ENCODE measurements at regions not wholly inside any gene's neighbourhood (a gene's known extent, or its start where the extent isn't known, plus 50 kb on each side); places are given as distances from the start of the nearest gene placed in this dataset.
"Not testable (repeated sequence)": the region's sequence is repeated elsewhere in the genome, so short reads cannot be mapped to it uniquely, and the experiment has no call there.

GRCh38 chr2:91422102-91422501, 2730.6 kb downstream of the RPIA start:
- peaks cover 0 to 11% of the 10 kb centered on the region in 2 donors for H3K9me3 ChIP-seq
- intact Hi-C loops (cut with DNase I; ENCODE audit: low total_unique reads); DNase-seq; in situ Hi-C loops (cut with MboI; ENCODE audit: low pct_ligation_motif_present in 1 of 4, low pct_unique_long_range_greater_than_20kb in 1 of 4, low sequenced_read_pairs in 3 of 4); H3K4me3 ChIP-seq; H3K27me3 ChIP-seq; H3K36me3 ChIP-seq; H3K27ac ChIP-seq; H3K4me1 ChIP-seq: not testable (repeated sequence)
- WGBS, 2 donors (ENCODE audit: low coverage in 1 of 2): 82 to 84% methylated on average over 19 of the region's 19 CpGs

- H3K27me3 ChIP-seq; intact Hi-C loops (cut with DNase I; ENCODE audit: low total_unique reads); H3K4me1 ChIP-seq; H3K9me3 ChIP-seq; H3K4me3 ChIP-seq; DNase-seq; H3K36me3 ChIP-seq; H3K27ac ChIP-seq; in situ Hi-C loops (cut with MboI; ENCODE audit: low pct_ligation_motif_present in 1 of 4, low pct_unique_long_range_greater_than_20kb in 1 of 4, low sequenced_read_pairs in 3 of 4): not testable (repeated sequence)
- WGBS, 2 donors (ENCODE audit: low coverage in 1 of 2): 41 to 67% methylated on average over 1 of the region's 1 CpG
These were observed 2735.7 kb downstream of the RPIA start for GRCh38 chr2:91427148-91427547.

DNA sequence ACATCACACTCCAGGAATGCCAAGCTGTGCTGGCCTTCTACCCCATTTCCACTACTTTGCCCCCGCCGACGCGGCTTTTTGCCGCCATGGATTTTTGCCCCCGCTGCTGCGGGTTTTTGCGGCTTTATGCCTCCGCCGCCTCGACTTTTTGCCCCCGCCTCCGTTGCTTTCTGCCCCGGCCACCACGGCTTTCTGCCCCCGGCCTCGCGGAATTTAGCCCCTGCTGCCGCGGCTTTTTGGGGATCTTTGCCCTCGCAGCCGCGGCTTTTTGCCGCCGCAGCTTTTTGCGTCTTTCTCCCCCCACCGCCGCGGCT, 2750.4 kb downstream of the RPIA start:
- WGBS, 2 donors (ENCODE audit: low coverage in 1 of 2): 21 to 24% methylated on average over 29 of the region's 29 CpGs
- H3K4me3 ChIP-seq: peak overlapping the region in 3 of 4 donors; percentile 5 to 48 (median 18)
- in situ Hi-C loops (cut with MboI; ENCODE audit: low pct_ligation_motif_present in 1 of 4, low pct_unique_long_range_greater_than_20kb in 1 of 4, low sequenced_read_pairs in 3 of 4); H3K27ac ChIP-seq; intact Hi-C loops (cut with DNase I; ENCODE audit: low total_unique reads); DNase-seq; H3K9me3 ChIP-seq; H3K36me3 ChIP-seq: not testable (repeated sequence)
- H3K27me3 ChIP-seq: peaks cover 50% of the 10 kb centered on the region
- peaks cover 6 to 14% (median 13%) of the 10 kb centered on the region in 4 donors for H3K4me1 ChIP-seq

DNA sequence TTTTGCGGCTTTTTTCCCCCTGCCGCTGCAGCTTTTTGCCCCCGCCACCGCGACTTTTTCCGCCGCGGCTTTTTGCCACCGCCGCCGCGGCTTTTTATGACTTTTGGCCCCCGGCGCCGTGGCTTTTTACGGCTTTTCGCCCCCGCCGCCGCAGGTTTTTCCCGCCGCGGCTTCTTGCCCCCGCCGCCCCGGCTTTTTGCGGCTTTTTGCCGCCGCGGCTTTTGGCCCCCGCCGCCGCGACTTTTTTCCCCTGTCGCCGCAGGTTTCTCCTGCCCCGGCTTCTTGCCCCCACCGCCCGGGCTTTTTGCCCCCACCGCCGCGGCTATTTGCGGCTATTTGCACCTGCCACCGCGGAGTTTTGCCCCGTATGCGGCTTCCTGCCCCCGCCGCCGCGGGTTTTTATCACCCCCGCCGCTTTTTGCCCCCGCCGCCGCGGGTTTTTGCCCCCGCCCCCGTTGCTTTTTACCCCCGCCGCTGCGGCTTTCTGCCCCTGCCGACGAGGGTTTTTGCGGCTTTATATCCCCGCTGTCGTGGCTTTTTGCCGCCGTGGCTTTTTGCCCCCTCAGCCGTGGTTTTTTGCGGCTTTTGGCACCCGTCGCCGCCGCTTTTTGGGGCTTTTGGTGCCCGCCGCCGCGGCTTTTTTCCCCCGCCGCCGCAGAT, 2750.9 kb downstream of the RPIA start:
- intact Hi-C loops (cut with DNase I; ENCODE audit: low total_unique reads): no loop called here
- DNase-seq: no peak
- peaks cover 6 to 14% (median 13%) of the 10 kb centered on the region in 4 donors for H3K4me1 ChIP-seq
- H3K27ac ChIP-seq: no peak overlapping the region
- 9 to 20% methylated on average over 69 to 82 of the region's 82 CpGs for WGBS, 2 donors (ENCODE audit: low coverage in 1 of 2)
- no peak for TF ChIP-seq POLR2A (IDR thresholded peaks at IDR 0.05)
- peaks cover 0 to 3% of the 10 kb centered on the region in 2 donors for H3K9me3 ChIP-seq
- no peaks in the 10 kb centered on the region for H3K36me3 ChIP-seq
- in situ Hi-C loops (cut with MboI; ENCODE audit: low pct_ligation_motif_present in 1 of 4, low pct_unique_long_range_greater_than_20kb in 1 of 4, low sequenced_read_pairs in 3 of 4): no loop called here
- H3K4me3 ChIP-seq: peak overlapping the region; percentile 5 to 48 (median 13)
- H3K27me3 ChIP-seq: peaks cover 46% of the 10 kb centered on the region

DNA sequence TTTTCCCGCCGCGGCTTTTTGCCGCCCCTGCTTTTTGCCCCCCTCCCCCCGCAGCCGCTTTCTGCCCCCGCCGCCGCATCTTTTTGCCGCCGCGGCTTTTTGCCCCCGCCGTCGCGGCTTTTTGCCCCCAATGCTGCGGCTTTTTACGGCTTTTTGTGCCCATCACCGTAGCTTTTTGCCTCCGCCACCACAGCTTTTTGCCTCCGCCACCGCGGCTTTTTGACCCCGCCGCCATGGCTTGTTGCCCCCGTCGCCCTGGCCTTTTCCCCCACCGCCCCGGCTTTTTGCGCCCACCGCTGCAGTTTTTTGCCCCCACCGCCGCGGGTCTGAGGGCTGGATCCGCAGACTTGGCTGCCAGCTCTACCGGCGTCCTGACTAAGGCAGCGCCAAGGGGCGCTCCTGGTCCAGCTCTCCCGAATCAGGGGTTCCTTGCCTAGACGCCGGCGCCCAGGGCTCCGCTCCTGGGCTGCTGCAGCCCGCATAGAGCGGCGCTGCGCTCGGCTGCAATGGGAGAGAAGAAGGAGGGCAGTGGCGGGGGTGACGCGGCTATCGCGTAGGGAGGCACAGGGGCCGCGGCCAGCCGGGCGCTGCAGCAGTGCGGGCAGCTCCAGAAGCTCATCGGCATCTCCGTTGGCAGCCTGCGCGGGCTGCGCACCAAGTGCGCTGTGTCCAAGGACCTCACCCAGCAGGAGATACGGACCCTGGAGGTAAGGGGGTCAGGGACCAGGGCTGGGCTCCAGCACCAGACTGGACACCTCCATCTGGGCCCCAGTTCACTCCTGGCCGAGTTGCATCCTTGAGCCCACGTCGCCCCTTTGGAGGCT, 2751.6 kb downstream of the RPIA start:
- H3K9me3 ChIP-seq; H3K36me3 ChIP-seq; DNase-seq; H3K27ac ChIP-seq; in situ Hi-C loops (cut with MboI; ENCODE audit: low pct_ligation_motif_present in 1 of 4, low pct_unique_long_range_greater_than_20kb in 1 of 4, low sequenced_read_pairs in 3 of 4); intact Hi-C loops (cut with DNase I; ENCODE audit: low total_unique reads): not testable (repeated sequence)
- H3K4me1 ChIP-seq: peaks cover 6 to 14% (median 13%) of the 10 kb centered on the region in 4 donors
- peaks cover 46% of the 10 kb centered on the region for H3K27me3 ChIP-seq
- peak overlapping the region in 3 of 4 donors; percentile 5 to 48 (median 18) for H3K4me3 ChIP-seq
- WGBS, 2 donors (ENCODE audit: low coverage in 1 of 2): 21 to 39% methylated on average over 26 to 49 of the region's 69 CpGs

DNA sequence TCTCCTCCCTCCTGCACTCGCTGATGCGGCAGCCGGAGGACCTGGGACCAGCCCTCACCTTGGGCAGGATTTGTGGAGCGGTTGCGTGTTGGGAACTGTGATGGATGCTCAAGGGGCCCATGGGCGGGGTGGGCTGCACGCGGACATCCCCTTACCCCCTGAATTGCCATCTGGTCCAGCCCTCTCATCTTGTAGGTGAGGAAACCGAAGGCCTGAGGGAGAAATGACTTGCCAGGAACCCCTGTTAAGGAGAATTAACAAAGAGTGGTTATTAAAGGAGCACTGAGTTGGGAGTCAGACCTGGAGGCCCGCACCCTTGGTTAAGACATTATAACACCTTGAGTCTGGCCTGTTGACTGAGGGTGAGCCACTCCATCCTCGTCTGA, 2752.2 kb downstream of the RPIA start:
- intact Hi-C loops (cut with DNase I; ENCODE audit: low total_unique reads); H3K9me3 ChIP-seq; H3K36me3 ChIP-seq; in situ Hi-C loops (cut with MboI; ENCODE audit: low pct_ligation_motif_present in 1 of 4, low pct_unique_long_range_greater_than_20kb in 1 of 4, low sequenced_read_pairs in 3 of 4); H3K27ac ChIP-seq; DNase-seq; H3K4me3 ChIP-seq: not testable (repeated sequence)
- Histone ChIP-seq H3K4me1 (peaks cover 6 to 14% (median 13%) of the 10 kb centered on the region in 4 donors), H3K27me3 (peaks cover 46% of the 10 kb centered on the region)
- 81 to 100% methylated on average over 2 to 8 of the region's 11 CpGs for WGBS, 2 donors (ENCODE audit: low coverage in 1 of 2)

DNA sequence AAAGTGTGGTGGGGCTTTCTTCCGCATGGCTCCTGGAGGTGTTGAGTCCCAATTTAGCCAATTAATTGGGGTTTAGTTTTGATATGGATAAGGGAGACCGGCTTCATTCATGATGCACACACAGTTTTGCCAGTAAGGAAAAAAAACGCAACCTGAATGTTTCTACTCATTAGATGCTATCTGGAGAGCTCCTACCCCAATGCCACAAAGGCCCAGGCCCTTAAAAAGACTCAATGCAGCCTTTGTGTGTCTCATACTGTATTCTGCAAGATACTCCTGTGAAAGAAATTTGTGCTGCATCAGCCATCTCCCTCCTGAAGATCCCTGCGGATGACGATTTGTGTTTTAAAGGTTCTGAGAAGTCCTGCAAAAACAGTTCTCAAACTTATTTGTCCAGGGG, 2754.2 kb downstream of the RPIA start:
- in situ Hi-C loops (cut with MboI; ENCODE audit: low pct_ligation_motif_present in 1 of 4, low pct_unique_long_range_greater_than_20kb in 1 of 4, low sequenced_read_pairs in 3 of 4); H3K36me3 ChIP-seq; H3K9me3 ChIP-seq; H3K4me3 ChIP-seq; H3K27ac ChIP-seq; DNase-seq; intact Hi-C loops (cut with DNase I; ENCODE audit: low total_unique reads): not testable (repeated sequence)
- 79% methylated on average over 4 of the region's 5 CpGs; no CpG with 5 or more reads in 1 of the 2 donors for WGBS, 2 donors (ENCODE audit: low coverage in 1 of 2)
- H3K27me3 ChIP-seq: peaks cover 34% of the 10 kb centered on the region
- H3K4me1 ChIP-seq: peaks cover 6 to 14% (median 13%) of the 10 kb centered on the region in 4 donors

GRCh38 chr2:91446489-91446888, 2755.0 kb downstream of the RPIA start:
- H3K9me3 ChIP-seq; H3K27ac ChIP-seq; in situ Hi-C loops (cut with MboI; ENCODE audit: low pct_ligation_motif_present in 1 of 4, low pct_unique_long_range_greater_than_20kb in 1 of 4, low sequenced_read_pairs in 3 of 4); DNase-seq; H3K36me3 ChIP-seq; intact Hi-C loops (cut with DNase I; ENCODE audit: low total_unique reads); H3K4me3 ChIP-seq: not testable (repeated sequence)
- peaks cover 6 to 14% (median 13%) of the 10 kb centered on the region in 4 donors for H3K4me1 ChIP-seq
- peaks cover 37% of the 10 kb centered on the region for H3K27me3 ChIP-seq

DNA sequence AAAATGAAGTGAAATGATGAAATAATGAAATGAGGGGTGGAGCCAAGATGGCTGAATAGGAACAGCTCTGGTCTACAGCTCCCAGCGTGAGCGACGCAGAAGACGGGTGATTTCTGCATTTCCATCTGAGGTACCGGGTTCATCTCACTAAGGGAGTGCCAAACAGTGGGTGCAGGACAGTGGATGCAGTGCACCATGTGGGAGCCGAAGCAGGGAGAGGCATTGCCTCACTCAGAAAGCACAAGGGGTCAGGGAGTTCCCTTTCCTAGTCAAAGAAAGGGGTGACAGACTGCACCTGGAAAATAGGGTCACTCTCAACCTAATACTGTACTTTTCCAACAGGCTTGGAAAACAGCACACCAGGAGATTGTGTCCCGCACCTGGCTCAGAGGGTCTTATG, 2755.4 kb downstream of the RPIA start:
- H3K27ac ChIP-seq; H3K36me3 ChIP-seq; H3K4me3 ChIP-seq; DNase-seq; intact Hi-C loops (cut with DNase I; ENCODE audit: low total_unique reads); in situ Hi-C loops (cut with MboI; ENCODE audit: low pct_ligation_motif_present in 1 of 4, low pct_unique_long_range_greater_than_20kb in 1 of 4, low sequenced_read_pairs in 3 of 4); H3K9me3 ChIP-seq: not testable (repeated sequence)
- Histone ChIP-seq H3K4me1 (peaks cover 6 to 12% (median 11%) of the 10 kb centered on the region in 4 donors), H3K27me3 (peaks cover 34% of the 10 kb centered on the region)
- 87 to 90% methylated on average over 6 of the region's 7 CpGs for WGBS, 2 donors (ENCODE audit: low coverage in 1 of 2)

DNA sequence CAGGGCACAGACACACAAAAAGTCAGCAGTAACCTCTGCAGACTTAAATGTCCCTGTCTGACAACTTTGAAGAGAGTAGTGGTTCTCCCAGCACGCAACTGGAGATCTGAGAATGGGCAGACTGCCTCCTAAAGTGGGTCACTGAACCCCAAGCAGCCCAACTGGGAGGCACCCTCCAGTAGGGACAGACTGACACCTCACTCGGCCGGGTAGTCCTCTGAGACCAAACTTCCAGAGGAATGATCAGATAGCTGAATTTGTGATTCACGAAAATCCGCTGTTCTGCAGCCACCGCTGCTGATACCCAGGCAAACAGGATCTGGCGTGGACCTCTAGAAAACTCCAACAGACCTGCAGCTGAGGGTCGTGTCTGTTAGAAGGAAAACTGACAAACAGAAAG, 2756.0 kb downstream of the RPIA start:
- WGBS, 2 donors (ENCODE audit: low coverage in 1 of 2): 91% methylated on average over 7 of the region's 8 CpGs; no CpG with 5 or more reads in 1 of the 2 donors
- intact Hi-C loops (cut with DNase I; ENCODE audit: low total_unique reads); H3K4me1 ChIP-seq; H3K27ac ChIP-seq; in situ Hi-C loops (cut with MboI; ENCODE audit: low pct_ligation_motif_present in 1 of 4, low pct_unique_long_range_greater_than_20kb in 1 of 4, low sequenced_read_pairs in 3 of 4); DNase-seq; H3K4me3 ChIP-seq; H3K9me3 ChIP-seq; H3K36me3 ChIP-seq: not testable (repeated sequence)
- peaks cover 28% of the 10 kb centered on the region for H3K27me3 ChIP-seq

All from transverse colon (tissue), 4 donors.